SK-N-MC (cell line): ENCODE measurements at regions not wholly inside any gene's neighbourhood (a gene's known extent, or its start where the extent isn't known, plus 50 kb on each side); places are given as distances from the start of the nearest gene placed in this dataset.

Source experiments
- EZH2 ChIP-seq: fragments of 200-600 bp; sonication (generic); IDR thresholded peaks from one replicate; pipeline ENCODE4 v1.6.1; 2017; ENCODE audit warnings: antibody characterized with exemption
- POLR2AphosphoS5 ChIP-seq: IDR thresholded peaks from 2 replicates; pipeline ENCODE4 v1.6.1; 2012; ENCODE audit warnings: mild to moderate bottlenecking, low read depth, low read length, borderline replicate concordance

GRCh38 chr15:39320355-39320754 lies 260.5 kb upstream of the THBS1 start:
- no peak for TF ChIP-seq POLR2AphosphoS5
- no peak for TF ChIP-seq EZH2
